ENCODE measurements at regions not wholly inside any gene's neighbourhood (a gene's known extent, or its start where the extent isn't known, plus 50 kb on each side); places are given as distances from the start of the nearest gene placed in this dataset.

GRCh38 chr10:92789067-92789466 is 59.3 kb upstream of the EXOC6 start:
- no peak overlapping the region for H3K27ac ChIP-seq (ENCODE audit: insufficient read depth, low read length, poor library complexity, severe bottlenecking)
- no peaks in the 10 kb centered on the region for H3K4me1 ChIP-seq (ENCODE audit: control insufficient read depth, insufficient read depth, low read length, poor library complexity, severe bottlenecking)
- H3K9me3 ChIP-seq (ENCODE audit: control insufficient read depth, low read length), result no peaks in the 10 kb centered on the region
- no peak for DNase-seq
- no peak overlapping the region for H3K4me3 ChIP-seq (ENCODE audit: insufficient read depth, low read depth, low read length, poor library complexity, severe bottlenecking)
- no peaks in the 10 kb centered on the region for H3K27me3 ChIP-seq (replicated peaks; ENCODE audit: control insufficient read depth, insufficient read depth, low read length, poor library complexity, severe bottlenecking)
- no peaks in the 10 kb centered on the region for H3K36me3 ChIP-seq (ENCODE audit: control insufficient read depth, insufficient read depth, low read length)

GRCh38 chr10:92789786-92790185 is 58.5 kb upstream of the EXOC6 start:
- H3K27me3 ChIP-seq (replicated peaks; ENCODE audit: control insufficient read depth, insufficient read depth, low read length, poor library complexity, severe bottlenecking), result no peaks in the 10 kb centered on the region
- no peaks in the 10 kb centered on the region for H3K9me3 ChIP-seq (ENCODE audit: control insufficient read depth, low read length)
- H3K4me1 ChIP-seq (ENCODE audit: control insufficient read depth, insufficient read depth, low read length, poor library complexity, severe bottlenecking), result no peaks in the 10 kb centered on the region
- H3K27ac ChIP-seq (ENCODE audit: insufficient read depth, low read length, poor library complexity, severe bottlenecking), result no peak overlapping the region
- DNase-seq, result no peak
- H3K4me3 ChIP-seq (ENCODE audit: insufficient read depth, low read depth, low read length, poor library complexity, severe bottlenecking), result no peak overlapping the region
- no peaks in the 10 kb centered on the region for H3K36me3 ChIP-seq (ENCODE audit: control insufficient read depth, insufficient read depth, low read length)

- no peak for DNase-seq
- H3K27me3 ChIP-seq (replicated peaks; ENCODE audit: control insufficient read depth, insufficient read depth, low read length, poor library complexity, severe bottlenecking), result no peaks in the 10 kb centered on the region
- H3K36me3 ChIP-seq (ENCODE audit: control insufficient read depth, insufficient read depth, low read length), result no peaks in the 10 kb centered on the region
- no peaks in the 10 kb centered on the region for H3K9me3 ChIP-seq (ENCODE audit: control insufficient read depth, low read length)
- H3K27ac ChIP-seq (ENCODE audit: insufficient read depth, low read length, poor library complexity, severe bottlenecking), result no peak overlapping the region
- H3K4me1 ChIP-seq (ENCODE audit: control insufficient read depth, insufficient read depth, low read length, poor library complexity, severe bottlenecking), result no peaks in the 10 kb centered on the region
- H3K4me3 ChIP-seq (ENCODE audit: insufficient read depth, low read depth, low read length, poor library complexity, severe bottlenecking), result no peak overlapping the region
Measured at GRCh38 chr10:92790440-92790839, 57.9 kb upstream of the EXOC6 start.

- Histone ChIP-seq H3K27me3 (replicated peaks; ENCODE audit: control insufficient read depth, insufficient read depth, low read length, poor library complexity, severe bottlenecking) (no peaks in the 10 kb centered on the region), H3K9me3 (ENCODE audit: control insufficient read depth, low read length) (no peaks in the 10 kb centered on the region), H3K36me3 (ENCODE audit: control insufficient read depth, insufficient read depth, low read length) (no peaks in the 10 kb centered on the region), H3K4me1 (ENCODE audit: control insufficient read depth, insufficient read depth, low read length, poor library complexity, severe bottlenecking) (no peaks in the 10 kb centered on the region), H3K27ac (ENCODE audit: insufficient read depth, low read length, poor library complexity, severe bottlenecking) (no peak overlapping the region), H3K4me3 (ENCODE audit: insufficient read depth, low read depth, low read length, poor library complexity, severe bottlenecking) (no peak overlapping the region)
- DNase-seq, result no peak
Measured at GRCh38 chr10:92792661-92793060, 55.7 kb upstream of the EXOC6 start.

Data from effector memory CD4-positive, alpha-beta T cell (primary cell).